Stimulated activated naive CD8-positive, alpha-beta T cell treated with anti-CD3 and anti-CD28 coated beads, Interleukin-15, Interleukin-2, amounts not matched to agents 100 U/mL and 50 U/mL, for 24 hours (primary cell): ENCODE measurements at regions not wholly inside any gene's neighbourhood (a gene's known extent, or its start where the extent isn't known, plus 50 kb on each side); places are given as distances from the start of the nearest gene placed in this dataset.
"Not testable (repeated sequence)": the region's sequence is repeated elsewhere in the genome, so short reads cannot be mapped to it uniquely, and the experiment has no call there.

ENCODE experiments used
- ATAC-seq: fragments of 150-1000 bp; cut with Tn5 transposase; one replicate; pipeline ENCODE4 v1.10.0; 2021
- DNase-seq: peaks from one replicate; pipeline ENCODE4 v3.0.0; 2021

- no peak for DNase-seq
- no peak for ATAC-seq
Observed at GRCh38 chr7:34487391-34488115, 170.5 kb upstream of the NPSR1 start.

GRCh38 chr7:34488766-34489165 lies 169.3 kb upstream of the NPSR1 start:
- no peak for DNase-seq
- ATAC-seq = no peak

- DNase-seq = no peak
- ATAC-seq = no peak
Observed at GRCh38 chr7:34491899-34492298, 166.1 kb upstream of the NPSR1 start.

- DNase-seq = no peak
- ATAC-seq = no peak
Observed at GRCh38 chr7:34493752-34494151, 164.3 kb upstream of the NPSR1 start.

GRCh38 chr7:34497153-34497777 lies 160.8 kb upstream of the NPSR1 start:
- ATAC-seq = no peak
- no peak for DNase-seq

- DNase-seq = no peak
- no peak for ATAC-seq
Observed at GRCh38 chr7:34501156-34501555, 156.9 kb upstream of the NPSR1 start.

GRCh38 chr7:34507191-34507590 lies 150.8 kb upstream of the NPSR1 start:
- no peak for DNase-seq
- ATAC-seq = no peak

GRCh38 chr7:34523226-34523918 lies 134.6 kb upstream of the NPSR1 start:
- ATAC-seq = no peak

GRCh38 chr7:34530259-34530658 lies 127.8 kb upstream of the NPSR1 start:
- no peak for DNase-seq
- no peak for ATAC-seq

More at GRCh38 chr7:34523226-34523918, 134.6 kb upstream of the NPSR1 start:
- DNase-seq = no peak

GRCh38 chr7:34539003-34539402 lies 119.0 kb upstream of the NPSR1 start:
- no peak for DNase-seq
- ATAC-seq = no peak

GRCh38 chr7:34544621-34545020 lies 113.4 kb upstream of the NPSR1 start:
- ATAC-seq (no peak), DNase-seq (no peak)

GRCh38 chr7:34550996-34551395 lies 107.0 kb upstream of the NPSR1 start:
- DNase-seq (no peak), ATAC-seq (no peak)

- DNase-seq = no peak
- no peak for ATAC-seq
Observed at GRCh38 chr7:34552502-34552901, 105.5 kb upstream of the NPSR1 start.

- DNase-seq (no peak), ATAC-seq (no peak)
Observed at GRCh38 chr7:34558022-34558421, 100.0 kb upstream of the NPSR1 start.

- DNase-seq = no peak
- ATAC-seq = no peak
Observed at GRCh38 chr7:34564091-34564490, 93.9 kb upstream of the NPSR1 start.

GRCh38 chr7:34567906-34568305 lies 90.1 kb upstream of the NPSR1 start:
- DNase-seq (no peak), ATAC-seq (no peak)

GRCh38 chr7:34569975-34570699 lies 87.9 kb upstream of the NPSR1 start:
- DNase-seq = no peak
- no peak for ATAC-seq

- DNase-seq (no peak), ATAC-seq (no peak)
Observed at GRCh38 chr7:34575006-34575405, 83.0 kb upstream of the NPSR1 start.

GRCh38 chr7:34577934-34578333 lies 80.1 kb upstream of the NPSR1 start:
- ATAC-seq, DNase-seq: not testable (repeated sequence)

- not testable (repeated sequence) for DNase-seq, ATAC-seq
Observed at GRCh38 chr7:34581698-34582097, 76.3 kb upstream of the NPSR1 start.

GRCh38 chr7:34584526-34584925 lies 73.5 kb upstream of the NPSR1 start:
- ATAC-seq = no peak
- no peak for DNase-seq

- no peak for ATAC-seq
- no peak for DNase-seq
Observed at GRCh38 chr7:34596887-34597286, 61.1 kb upstream of the NPSR1 start.
